Natural killer cell (primary cell): ENCODE measurements at regions not wholly inside any gene's neighbourhood (a gene's known extent, or its start where the extent isn't known, plus 50 kb on each side); places are given as distances from the start of the nearest gene placed in this dataset.

Experiments
- ATAC-seq, 3 donors: fragments of 150-1000 bp in 2 of 3; fragments of 200-7000 bp in 1 of 3; cut with Tn5 transposase; 1 replicate in 1 of 3; 2 replicates in 2 of 3; pipeline ENCODE4 v1.10.0; 2021; ENCODE audit warnings: mild to moderate bottlenecking in 2 of 3, moderate library complexity in 2 of 3
- DNase-seq, 2 donors: peaks; one replicate each; pipeline versions ENCODE4 v3.0.0 to v3.0.0-alpha.2; 2013 to 2021; ENCODE audit warnings: mixed read lengths in 1 of 2
- H3K27ac ChIP-seq: one replicate; pipeline ENCODE4 v1.5.1; 2013; ENCODE audit warnings: mild to moderate bottlenecking, low read length
- H3K27me3 ChIP-seq: one replicate; pipeline ENCODE4 v1.6.1; 2013; ENCODE audit warnings: low read length; ENCODE audit not compliant: control insufficient read depth, insufficient read depth
- H3K36me3 ChIP-seq: one replicate; pipeline ENCODE4 v1.6.1; 2013; ENCODE audit warnings: low read length; ENCODE audit not compliant: control insufficient read depth, insufficient read depth
- H3K4me1 ChIP-seq: one replicate; pipeline ENCODE4 v1.6.1; 2013; ENCODE audit warnings: low read length; ENCODE audit not compliant: control insufficient read depth, insufficient read depth
- H3K4me3 ChIP-seq: one replicate; pipeline ENCODE4 v1.5.1; 2013; ENCODE audit warnings: low read length
- H3K9me3 ChIP-seq: one replicate; pipeline ENCODE4 v1.6.1; 2013; ENCODE audit warnings: low read length; ENCODE audit not compliant: control insufficient read depth, insufficient read depth
- H3K27ac Mint-ChIP-seq, 2 donors: one replicate each; pipeline ENCODE4 v1.8.0; 2022; ENCODE audit warnings: mild to moderate bottlenecking in 2 of 2, mixed read lengths in 2 of 2, moderate library complexity in 1 of 2
- H3K27me3 Mint-ChIP-seq, 2 donors: one replicate each; pipeline ENCODE4 v1.8.0; 2022; ENCODE audit warnings: low read depth in 2 of 2, mixed read lengths in 2 of 2
- H3K36me3 Mint-ChIP-seq: one replicate; pipeline ENCODE4 v1.8.0; 2022; ENCODE audit warnings: mixed read lengths
- H3K4me1 Mint-ChIP-seq, 2 donors: one replicate each; pipeline ENCODE4 v1.8.0; 2022; ENCODE audit warnings: mixed read lengths in 2 of 2
- H3K4me3 Mint-ChIP-seq: one replicate; pipeline ENCODE4 v1.8.0; 2022; ENCODE audit warnings: mild to moderate bottlenecking, moderate library complexity, mixed read lengths
- H3K9me3 Mint-ChIP-seq, 2 donors: one replicate each; pipeline ENCODE4 v1.8.0; 2022; ENCODE audit warnings: mixed read lengths in 2 of 2
- CTCF ChIP-seq: fragments of 200-600 bp; IDR thresholded peaks from one replicate; pipeline ENCODE4 v1.8.0; 2022; ENCODE audit warnings: antibody characterized with exemption
- WGBS: methylation state at CpG from one replicate; pipeline ENCODE4 v1.1.7; 2013; ENCODE audit warnings: missing lambda C conversion rate; ENCODE audit not compliant: insufficient coverage; 5-methylcytosine and 5-hydroxymethylcytosine counted together
- intact Hi-C: fragments of 100-400 bp; cut with micrococcal nuclease; formaldehyde crosslinking; loops from one replicate; pipeline ENCODE4 v1.14.2; 2022

GRCh38 chr3:107943786-107944523 lies 146.9 kb downstream of the CD47 start:
- DNase-seq: no peak
- no peak for ATAC-seq
- Mint-ChIP-seq H3K4me3 (no peak overlapping the region), H3K27me3 (peaks cover 0 to 10% of the 10 kb centered on the region in 2 donors), H3K4me1 (peaks cover 10 to 28% of the 10 kb centered on the region in 2 donors), H3K27ac (peak overlapping the region in 1 of 2 donors; percentile 44), H3K36me3 (no peaks in the 10 kb centered on the region), H3K9me3 (no peaks in the 10 kb centered on the region)
- WGBS: 94% methylated on average over 4 of the region's 5 CpGs
- Histone ChIP-seq H3K36me3 (no peaks in the 10 kb centered on the region), H3K9me3 (no peaks in the 10 kb centered on the region), H3K27ac (no peak overlapping the region), H3K4me3 (no peak overlapping the region), H3K4me1 (peaks cover 5% of the 10 kb centered on the region), H3K27me3 (no peaks in the 10 kb centered on the region)
- no peak for TF ChIP-seq CTCF
- intact Hi-C loops: loop anchor here (10.0 kb wide), 1 partner anchor 151 kb away; the partner anchor contains the start of gene CD47

- intact Hi-C loops: loop anchor here (10.0 kb wide), 1 partner anchor 152 kb away; the partner anchor contains the start of gene CD47
- ATAC-seq: no peak
- Histone ChIP-seq H3K27ac (no peak overlapping the region), H3K36me3 (no peaks in the 10 kb centered on the region), H3K9me3 (no peaks in the 10 kb centered on the region), H3K27me3 (no peaks in the 10 kb centered on the region), H3K4me1 (peaks cover 5% of the 10 kb centered on the region), H3K4me3 (no peak overlapping the region)
- Mint-ChIP-seq H3K27ac (peak overlapping the region in 1 of 2 donors; percentile 44), H3K4me3 (no peak overlapping the region), H3K27me3 (peaks cover 0 to 7% of the 10 kb centered on the region in 2 donors), H3K9me3 (no peaks in the 10 kb centered on the region), H3K4me1 (peaks cover 10 to 30% of the 10 kb centered on the region in 2 donors), H3K36me3 (no peaks in the 10 kb centered on the region)
- no peak for TF ChIP-seq CTCF
- DNase-seq: no peak
- 76% methylated on average over 5 of the region's 5 CpGs for WGBS
Observed at GRCh38 chr3:107942951-107943749, 147.7 kb downstream of the CD47 start.

- Mint-ChIP-seq H3K27ac (peak overlapping the region in 1 of 2 donors; percentile 83), H3K27me3 (peaks cover 1 to 4% of the 10 kb centered on the region in 2 donors), H3K4me1 (peaks cover 10 to 33% of the 10 kb centered on the region in 2 donors), H3K4me3 (no peak overlapping the region), H3K36me3 (no peaks in the 10 kb centered on the region), H3K9me3 (no peaks in the 10 kb centered on the region)
- Histone ChIP-seq H3K4me3 (no peak overlapping the region), H3K36me3 (no peaks in the 10 kb centered on the region), H3K27me3 (no peaks in the 10 kb centered on the region), H3K27ac (no peak overlapping the region), H3K9me3 (no peaks in the 10 kb centered on the region), H3K4me1 (peaks cover 5% of the 10 kb centered on the region)
- DNase-seq (peak in 1 of 2 donors; percentile 25), ATAC-seq (peak; percentile 71 to 92 (median 73))
- 24% methylated on average over 5 of the region's 6 CpGs for WGBS
- intact Hi-C loops: loop anchor here (10.0 kb wide), 1 partner anchor 153 kb away; the partner anchor contains the start of gene CD47
- no peak for TF ChIP-seq CTCF
Observed at GRCh38 chr3:107942244-107942643, 148.6 kb downstream of the CD47 start.
